ENCODE measurements at regions not wholly inside any gene's neighbourhood (a gene's known extent, or its start where the extent isn't known, plus 50 kb on each side); places are given as distances from the start of the nearest gene placed in this dataset.

- peak; percentile 79 for DNase-seq (ENCODE audit: low spot score)
Observed at GRCh38 chr4:176443117-176443516, 123.4 kb downstream of the SPCS3 start.

- DNase-seq (ENCODE audit: low spot score) = no peak
Observed at GRCh38 chr4:176443646-176444409, 124.1 kb downstream of the SPCS3 start.

- peak; percentile 34 for DNase-seq (ENCODE audit: low spot score)
Observed at GRCh38 chr4:176444741-176445140, 125.0 kb downstream of the SPCS3 start.

- DNase-seq (ENCODE audit: low spot score) = no peak
Observed at GRCh38 chr4:176448761-176449160, 129.0 kb downstream of the SPCS3 start.

GRCh38 chr4:176451443-176451842 lies 131.7 kb downstream of the SPCS3 start:
- no peak for DNase-seq (ENCODE audit: low spot score)

GRCh38 chr4:176453079-176453478 lies 133.3 kb downstream of the SPCS3 start:
- no peak for DNase-seq (ENCODE audit: low spot score)

GRCh38 chr4:176453658-176454057 lies 133.9 kb downstream of the SPCS3 start:
- no peak for DNase-seq (ENCODE audit: low spot score)

- no peak for DNase-seq (ENCODE audit: low spot score)
Observed at GRCh38 chr4:176464748-176465147, 145.0 kb downstream of the SPCS3 start.

GRCh38 chr4:176467001-176467400 lies 147.2 kb downstream of the SPCS3 start:
- DNase-seq (ENCODE audit: low spot score) = no peak

- DNase-seq (ENCODE audit: low spot score) = no peak
Observed at GRCh38 chr4:176469546-176469945, 149.8 kb downstream of the SPCS3 start.

GRCh38 chr4:176470671-176471070 lies 150.9 kb downstream of the SPCS3 start:
- no peak for DNase-seq (ENCODE audit: low spot score)

- DNase-seq (ENCODE audit: low spot score) = no peak
Observed at GRCh38 chr4:176475067-176475466, 155.3 kb downstream of the SPCS3 start.

- peak; percentile 10 for DNase-seq (ENCODE audit: low spot score)
Observed at GRCh38 chr4:176478076-176478475, 158.3 kb downstream of the SPCS3 start.

- DNase-seq (ENCODE audit: low spot score) = no peak
Observed at GRCh38 chr4:176479767-176480166, 160.0 kb downstream of the SPCS3 start.

GRCh38 chr4:176482972-176483371 lies 163.2 kb downstream of the SPCS3 start:
- DNase-seq (ENCODE audit: low spot score) = no peak

- DNase-seq (ENCODE audit: low spot score) = no peak
Observed at GRCh38 chr4:176484301-176484984, 164.7 kb downstream of the SPCS3 start.

GRCh38 chr4:176489001-176489400 lies 169.2 kb downstream of the SPCS3 start:
- DNase-seq (ENCODE audit: low spot score) = no peak

- no peak for DNase-seq (ENCODE audit: low spot score)
Observed at GRCh38 chr4:176492646-176493302, 173.0 kb downstream of the SPCS3 start.

GRCh38 chr4:176498617-176499256 lies 179.0 kb downstream of the SPCS3 start:
- no peak for DNase-seq (ENCODE audit: low spot score)

GRCh38 chr4:176499518-176499917 lies 179.8 kb downstream of the SPCS3 start:
- DNase-seq (ENCODE audit: low spot score) = peak; percentile 65

- no peak for DNase-seq (ENCODE audit: low spot score)
Observed at GRCh38 chr4:176500894-176501293, 181.1 kb downstream of the SPCS3 start.

GRCh38 chr4:176504118-176504517 lies 184.4 kb downstream of the SPCS3 start:
- no peak for DNase-seq (ENCODE audit: low spot score)
